ENCODE measurements at regions not wholly inside any gene's neighbourhood (a gene's known extent, or its start where the extent isn't known, plus 50 kb on each side); places are given as distances from the start of the nearest gene placed in this dataset.

GRCh38 chrX:155779831-155780230, 101.3 kb upstream of the VAMP7 start:
- TF ChIP-seq MBD4 (IDR thresholded peaks at IDR 0.05; ENCODE audit: borderline replicate concordance, low read length) (no peak), HNRNPUL1 (IDR thresholded peaks at IDR 0.05; ENCODE audit: low read depth, low read length) (no peak), AHR (CRISPR knock-in tag; IDR thresholded peaks at IDR 0.05) (no peak), ZNF614 (CRISPR knock-in tag; IDR thresholded peaks at IDR 0.05; ENCODE audit: borderline replicate concordance) (no peak), ZNF543 (CRISPR knock-in tag; IDR thresholded peaks at IDR 0.05) (no peak), MZF1 (CRISPR knock-in tag; IDR thresholded peaks at IDR 0.05; ENCODE audit: borderline replicate concordance) (no peak), SAFB2 (CRISPR knock-in tag; IDR thresholded peaks at IDR 0.05; ENCODE audit: borderline replicate concordance, low read depth) (no peak), HOMEZ (CRISPR knock-in tag; IDR thresholded peaks at IDR 0.05; ENCODE audit: low read depth) (no peak), KAT8 (CRISPR knock-in tag; IDR thresholded peaks at IDR 0.05) (no peak), HHEX (CRISPR knock-in tag; IDR thresholded peaks at IDR 0.05) (no peak), ZFX (CRISPR knock-in tag; IDR thresholded peaks at IDR 0.05; ENCODE audit: low read depth) (no peak), KLF13 (CRISPR knock-in tag; IDR thresholded peaks at IDR 0.05) (no peak)
- no peak overlapping the region for H3K4me2 ChIP-seq (ENCODE audit: low read depth, low read length)
- no peaks in the 10 kb centered on the region for H3K4me1 ChIP-seq (ENCODE audit: insufficient read depth, low read length)
- H3K27ac ChIP-seq (ENCODE audit: extremely low read length, insufficient read depth, low read length) = no peak overlapping the region
- no peaks in the 10 kb centered on the region for H4K20me1 ChIP-seq (ENCODE audit: insufficient read depth, low read length)
- no peak for DNase-seq (ENCODE audit: low spot score)
- H3K36me3 ChIP-seq (replicated peaks in 1 of 2; ENCODE audit: control insufficient read depth in 1 of 2, insufficient read depth in 2 of 2, low read length in 2 of 2) = no peaks in the 10 kb centered on the region
- in situ Hi-C loops (cut with HindIII; ENCODE audit: extremely low pct_ligation_motif_present, low pct_unique_long_range_greater_than_20kb) = no loop called here
- H3K27me3 ChIP-seq (ENCODE audit: control insufficient read depth in 1 of 2, insufficient read depth in 2 of 2, low read length in 2 of 2) = no peaks in the 10 kb centered on the region
- H3K4me3 ChIP-seq (replicated peaks in 1 of 3; ENCODE audit: insufficient read depth in 1 of 3, low read depth in 2 of 3, low read length in 3 of 3) = no peak overlapping the region
- POLR2A ChIA-PET = no interaction called here
- FAIRE-seq = no peak
- no peak for ATAC-seq
- BruUV-seq (replicated peaks) = no TSS peak
- no peak overlapping the region for H3K9ac ChIP-seq (ENCODE audit: insufficient read depth, low read depth, low read length)
- peaks cover 78% of the 10 kb centered on the region for H3K9me3 ChIP-seq (ENCODE audit: low read length)
- H3K79me2 ChIP-seq (ENCODE audit: insufficient read depth, low read length) = no peaks in the 10 kb centered on the region
- CTCF ChIA-PET (ENCODE audit: low intra/inter-chr PET ratio, low total read pairs) = no interaction called here
- 0% methylated on average over 1 of the region's 1 CpG for WGBS (ENCODE audit: low lambda C conversion rate)
- no peak overlapping the region for H2AFZ ChIP-seq (ENCODE audit: low read length)
- intact Hi-C loops (cut with micrococcal nuclease; ENCODE audit: unreplicated experiment) = no loop called here
